PC-3 (cell line): ENCODE measurements at regions not wholly inside any gene's neighbourhood (a gene's known extent, or its start where the extent isn't known, plus 50 kb on each side); places are given as distances from the start of the nearest gene placed in this dataset.

Experiments used
- CTCF ChIP-seq: fragments of 300-600 bp; sonication (generic); conservative IDR thresholded peaks from 2 replicates; pipeline ENCODE4 v1.5.1; 2017; ENCODE audit warnings: antibody characterized with exemption, low read depth, mild to moderate bottlenecking, low read length
- EZH2 ChIP-seq: fragments of 300-600 bp; sonication (generic); IDR thresholded peaks from one replicate; pipeline ENCODE4 v1.6.1; 2017; ENCODE audit warnings: antibody characterized with exemption, mild to moderate bottlenecking, low read length; ENCODE audit not compliant: unreplicated experiment
- EZH2phosphoT487 ChIP-seq: fragments of 300-600 bp; sonication (generic); IDR thresholded peaks from 2 replicates; pipeline ENCODE4 v1.6.1; 2018; ENCODE audit warnings: mild to moderate bottlenecking, antibody characterized with exemption, low read length, borderline replicate concordance

GRCh38 chr9:89771205-89771604 is 166.4 kb downstream of the GADD45G start:
- TF ChIP-seq EZH2 (no peak), CTCF (no peak), EZH2phosphoT487 (no peak)
